Caco-2 (cell line): ENCODE measurements at regions not wholly inside any gene's neighbourhood (a gene's known extent, or its start where the extent isn't known, plus 50 kb on each side); places are given as distances from the start of the nearest gene placed in this dataset.

ENCODE experiments used
- BruUV-seq: library from RNA; stranded (reverse); fragments of 400-500 nt; replicated peaks from 2 replicates; lab custom pipeline; 2021; lab: Mats Ljungman, UMichigan
- CTCF ChIA-PET: fragments of 300-600 bp; sonication (Branson Sonifier 250); formaldehyde crosslinking; loops from one replicate; lab custom pipeline; 2022; ENCODE audit warnings: antibody characterized with exemption; lab: Charles Lee
- POLR2A ChIA-PET: fragments of 300-600 bp; sonication (Branson Sonifier 250); formaldehyde crosslinking; loops from one replicate; lab custom pipeline; 2022; ENCODE audit warnings: antibody characterized with exemption; lab: Charles Lee
- DNase-seq, 2 experiments: peaks; one replicate each; pipeline versions ENCODE4 v3.0.0 to v3.0.0-alpha.2; 2020 to 2022
- H3K27me3 ChIP-seq: replicated peaks from 2 replicates; pipeline ENCODE4 v1.6.0; 2011; ENCODE audit warnings: low read length; ENCODE audit not compliant: control insufficient read depth, insufficient read depth
- H3K36me3 ChIP-seq: 2 replicates; pipeline ENCODE4 v1.5.1; 2011; ENCODE audit warnings: low read length; ENCODE audit not compliant: control insufficient read depth, insufficient read depth
- H3K4me1 ChIP-seq: fragments of 250-450 bp; sonication (Bioruptor Pico); 2 replicates; pipeline ENCODE4 v1.5.1; 2020; ENCODE audit warnings: mild to moderate bottlenecking
- H3K4me3 ChIP-seq: 2 replicates; pipeline ENCODE4 v1.5.1; 2011; ENCODE audit warnings: low read depth, mild to moderate bottlenecking, control low read depth, low read length
- H3K9me3 ChIP-seq: fragments of 250-450 bp; sonication (Bioruptor Pico); 2 replicates; pipeline ENCODE4 v1.5.1; 2020; ENCODE audit warnings: mild to moderate bottlenecking, moderate library complexity
- H3K27ac Mint-ChIP-seq: one replicate; pipeline ENCODE4 v1.8.0; 2022; ENCODE audit warnings: mixed read lengths; ENCODE audit not compliant: unreplicated experiment
- H3K27me3 Mint-ChIP-seq: one replicate; pipeline ENCODE4 v1.8.0; 2022; ENCODE audit warnings: mixed read lengths; ENCODE audit not compliant: insufficient read depth, unreplicated experiment
- H3K36me3 Mint-ChIP-seq: one replicate; pipeline ENCODE4 v1.8.0; 2022; ENCODE audit warnings: mild to moderate bottlenecking, mixed read lengths; ENCODE audit not compliant: insufficient read depth, unreplicated experiment
- H3K4me1 Mint-ChIP-seq: one replicate; pipeline ENCODE4 v1.8.0; 2022; ENCODE audit warnings: low read depth, mixed read lengths; ENCODE audit not compliant: unreplicated experiment
- H3K4me3 Mint-ChIP-seq: one replicate; pipeline ENCODE4 v1.8.0; 2022; ENCODE audit warnings: mild to moderate bottlenecking, moderate library complexity, mixed read lengths; ENCODE audit not compliant: unreplicated experiment
- H3K9me3 Mint-ChIP-seq: one replicate; pipeline ENCODE4 v1.8.0; 2022; ENCODE audit warnings: mixed read lengths; ENCODE audit not compliant: unreplicated experiment
- intact Hi-C: fragments of 100-400 bp; cut with micrococcal nuclease; formaldehyde crosslinking; loops from one replicate; pipeline ENCODE4 v1.10.0; 2022; ENCODE audit not compliant: unreplicated experiment
- TF ChIP-seq, protein P1 (sequence below), 2 experiments: fragments of 200-600 bp in 1 of 2; IDR thresholded peaks; 1 replicate in 1 of 2; 2 replicates in 1 of 2; pipeline versions ENCODE4 v1.5.1 to v1.8.0; 2011 to 2022; ENCODE audit warnings: antibody characterized with exemption in 1 of 2, control low read depth in 1 of 2, inconsistent platforms in 1 of 2, low read depth in 1 of 2, low read length in 1 of 2, mild to moderate bottlenecking in 1 of 2, moderate library complexity in 1 of 2; ENCODE audit not compliant: insufficient read depth in 1 of 2, severe bottlenecking in 1 of 2, unreplicated experiment in 1 of 2

DNA sequence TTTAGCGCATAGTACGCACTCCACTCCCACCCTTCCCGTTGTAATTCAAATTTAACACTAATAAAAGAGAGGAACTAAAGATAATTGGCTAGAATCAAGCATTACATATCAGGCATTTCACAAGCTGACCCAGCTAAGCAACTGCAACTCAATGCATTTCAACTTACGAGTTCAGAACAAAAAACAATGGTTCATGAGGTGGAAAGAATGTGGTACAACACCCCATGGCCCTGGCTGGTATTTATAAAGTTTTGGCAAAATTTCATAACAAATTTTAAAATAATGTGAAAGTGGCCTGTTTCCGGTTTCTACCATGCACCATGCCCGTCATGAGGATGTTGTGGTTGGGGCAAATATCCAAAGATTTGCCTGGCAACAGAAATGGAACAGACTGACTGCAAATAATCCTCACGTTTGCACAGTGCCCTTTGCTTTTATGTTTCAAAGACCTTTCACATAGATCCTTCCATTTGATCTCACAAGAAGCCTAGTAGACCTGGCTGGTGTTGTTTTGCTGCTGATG lies 455.3 kb upstream of the NR2F2 start:
- intact Hi-C loops: no loop called here
- Mint-ChIP-seq H3K4me3 (no peak overlapping the region), H3K9me3 (no peaks in the 10 kb centered on the region), H3K27ac (no peak overlapping the region), H3K36me3 (no peaks in the 10 kb centered on the region), H3K4me1 (no peaks in the 10 kb centered on the region), H3K27me3 (no peaks in the 10 kb centered on the region)
- Histone ChIP-seq H3K9me3 (no peaks in the 10 kb centered on the region), H3K4me1 (no peaks in the 10 kb centered on the region), H3K4me3 (no peak overlapping the region), H3K36me3 (no peaks in the 10 kb centered on the region), H3K27me3 (no peaks in the 10 kb centered on the region)
- ChIA-PET POLR2A (no interaction called here), CTCF (no interaction called here)
- TF ChIP-seq, protein P1, sequence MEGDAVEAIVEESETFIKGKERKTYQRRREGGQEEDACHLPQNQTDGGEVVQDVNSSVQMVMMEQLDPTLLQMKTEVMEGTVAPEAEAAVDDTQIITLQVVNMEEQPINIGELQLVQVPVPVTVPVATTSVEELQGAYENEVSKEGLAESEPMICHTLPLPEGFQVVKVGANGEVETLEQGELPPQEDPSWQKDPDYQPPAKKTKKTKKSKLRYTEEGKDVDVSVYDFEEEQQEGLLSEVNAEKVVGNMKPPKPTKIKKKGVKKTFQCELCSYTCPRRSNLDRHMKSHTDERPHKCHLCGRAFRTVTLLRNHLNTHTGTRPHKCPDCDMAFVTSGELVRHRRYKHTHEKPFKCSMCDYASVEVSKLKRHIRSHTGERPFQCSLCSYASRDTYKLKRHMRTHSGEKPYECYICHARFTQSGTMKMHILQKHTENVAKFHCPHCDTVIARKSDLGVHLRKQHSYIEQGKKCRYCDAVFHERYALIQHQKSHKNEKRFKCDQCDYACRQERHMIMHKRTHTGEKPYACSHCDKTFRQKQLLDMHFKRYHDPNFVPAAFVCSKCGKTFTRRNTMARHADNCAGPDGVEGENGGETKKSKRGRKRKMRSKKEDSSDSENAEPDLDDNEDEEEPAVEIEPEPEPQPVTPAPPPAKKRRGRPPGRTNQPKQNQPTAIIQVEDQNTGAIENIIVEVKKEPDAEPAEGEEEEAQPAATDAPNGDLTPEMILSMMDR (IDR thresholded peaks at IDR 0.05; ENCODE audit: insufficient read depth in 1 of 2, low read depth in 1 of 2, low read length in 1 of 2, severe bottlenecking in 1 of 2, unreplicated experiment in 1 of 2): no peak
- BruUV-seq: no TSS peak
- no peak for DNase-seq

DNA sequence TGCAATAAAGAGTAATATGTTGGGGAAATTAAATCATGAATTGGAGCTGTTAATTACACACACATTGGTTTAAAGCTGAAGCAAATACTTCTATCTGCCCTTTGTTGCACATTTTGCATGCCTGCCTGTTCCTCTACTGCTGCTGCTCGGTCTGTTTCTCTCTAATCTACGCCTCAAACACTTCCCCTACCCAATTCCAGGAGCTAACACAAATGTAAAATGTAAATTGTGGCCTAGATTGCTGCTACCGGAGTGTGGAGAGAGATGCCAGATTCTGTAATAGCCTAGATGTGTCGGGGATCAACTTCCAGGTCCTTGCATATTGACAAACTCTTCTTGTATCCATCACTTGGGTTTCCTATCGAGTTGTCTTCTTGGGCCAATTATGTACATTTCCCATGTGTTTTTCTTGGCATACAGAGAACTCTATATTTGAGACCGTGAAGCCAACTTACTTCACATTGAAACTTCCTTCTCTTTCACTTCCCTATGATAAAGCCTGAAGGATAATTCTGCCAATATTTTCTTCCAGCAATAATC lies 450.4 kb upstream of the NR2F2 start:
- intact Hi-C loops: no loop called here
- BruUV-seq: no TSS peak
- Mint-ChIP-seq H3K9me3 (no peaks in the 10 kb centered on the region), H3K36me3 (no peaks in the 10 kb centered on the region), H3K4me3 (no peak overlapping the region), H3K27me3 (no peaks in the 10 kb centered on the region), H3K4me1 (no peaks in the 10 kb centered on the region), H3K27ac (no peak overlapping the region)
- ChIA-PET CTCF (no interaction called here), POLR2A (no interaction called here)
- TF ChIP-seq, protein P1 (IDR thresholded peaks at IDR 0.05; ENCODE audit: insufficient read depth in 1 of 2, low read depth in 1 of 2, low read length in 1 of 2, severe bottlenecking in 1 of 2, unreplicated experiment in 1 of 2): no peak
- H3K4me1 ChIP-seq: no peaks in the 10 kb centered on the region
- H3K9me3 ChIP-seq: no peaks in the 10 kb centered on the region
- H3K4me3 ChIP-seq: no peak overlapping the region
- H3K36me3 ChIP-seq: no peaks in the 10 kb centered on the region
- no peak for DNase-seq
- H3K27me3 ChIP-seq: no peaks in the 10 kb centered on the region

DNA sequence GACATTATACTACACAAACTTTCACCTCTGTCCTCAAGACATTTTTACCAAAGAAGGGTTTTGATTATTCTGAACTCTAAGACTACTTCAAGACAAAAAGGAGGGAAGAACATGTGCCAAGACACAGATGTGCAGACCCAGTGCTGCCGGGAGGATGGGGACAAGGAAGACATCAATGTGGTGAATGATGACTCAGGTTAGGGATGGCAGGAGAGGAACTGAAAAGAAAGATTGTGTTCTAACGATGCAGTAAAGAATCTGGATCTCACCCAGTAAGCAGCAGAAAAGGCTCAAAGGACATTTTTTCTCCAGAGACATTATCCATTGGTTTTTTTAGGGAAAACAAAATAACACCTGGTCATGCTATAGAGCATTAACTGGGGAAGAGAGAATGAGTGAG lies 449.9 kb upstream of the NR2F2 start:
- no peaks in the 10 kb centered on the region for H3K4me1 ChIP-seq
- H3K9me3 Mint-ChIP-seq: no peaks in the 10 kb centered on the region
- no peaks in the 10 kb centered on the region for H3K27me3 Mint-ChIP-seq
- H3K27me3 ChIP-seq: no peaks in the 10 kb centered on the region
- no peak overlapping the region for H3K27ac Mint-ChIP-seq
- no peak for DNase-seq
- H3K9me3 ChIP-seq: no peaks in the 10 kb centered on the region
- no TSS peak for BruUV-seq
- H3K4me3 Mint-ChIP-seq: no peak overlapping the region
- no peaks in the 10 kb centered on the region for H3K36me3 Mint-ChIP-seq
- H3K4me3 ChIP-seq: no peak overlapping the region
- POLR2A ChIA-PET: no interaction called here
- CTCF ChIA-PET: no interaction called here
- intact Hi-C loops: no loop called here
- TF ChIP-seq, protein P1 (IDR thresholded peaks at IDR 0.05; ENCODE audit: insufficient read depth in 1 of 2, low read depth in 1 of 2, low read length in 1 of 2, severe bottlenecking in 1 of 2, unreplicated experiment in 1 of 2): no peak
- no peaks in the 10 kb centered on the region for H3K4me1 Mint-ChIP-seq
- no peaks in the 10 kb centered on the region for H3K36me3 ChIP-seq
